ENCODE measurements at regions not wholly inside any gene's neighbourhood (a gene's known extent, or its start where the extent isn't known, plus 50 kb on each side); places are given as distances from the start of the nearest gene placed in this dataset.

- Mint-ChIP-seq H3K27me3 (no peaks in the 10 kb centered on the region), H3K27ac (no peak overlapping the region), H3K36me3 (no peaks in the 10 kb centered on the region), H3K4me3 (no peak overlapping the region), H3K9me3 (peaks cover 0 to 3% (median 0%) of the 10 kb centered on the region in 8 donors), H3K4me1 (no peaks in the 10 kb centered on the region)
- no peak for DNase-seq
- ChIA-PET CTCF (ENCODE audit: partially characterized antibody) (no interaction called here), POLR2A (ENCODE audit: partially characterized antibody) (no interaction called here)
- no peaks in the 10 kb centered on the region for H3K4me1 ChIP-seq (ENCODE audit: insufficient read depth, low read length)
- intact Hi-C loops (cut with micrococcal nuclease), result no loop called here
- H3K4me3 ChIP-seq (ENCODE audit: low read length in 2 of 2), result no peak overlapping the region
- no peaks in the 10 kb centered on the region for H3K27me3 ChIP-seq (ENCODE audit: insufficient read depth, low read length)
- no peaks in the 10 kb centered on the region for H3K9me3 ChIP-seq (ENCODE audit: control insufficient read depth in 1 of 2, low read length in 2 of 2)
- H3K27ac ChIP-seq (ENCODE audit: low read depth, low read length), result no peak overlapping the region
- H3K36me3 ChIP-seq (ENCODE audit: insufficient read depth, low read length), result no peaks in the 10 kb centered on the region
These were observed 257.1 kb downstream of the ADAMTS20 start for GRCh38 chr12:43294916-43295315.

GRCh38 chr12:43294147-43294546 lies 257.9 kb downstream of the ADAMTS20 start:
- Mint-ChIP-seq H3K4me1 (no peaks in the 10 kb centered on the region), H3K4me3 (no peak overlapping the region), H3K27me3 (no peaks in the 10 kb centered on the region), H3K36me3 (no peaks in the 10 kb centered on the region), H3K27ac (no peak overlapping the region), H3K9me3 (peaks cover 0 to 3% (median 0%) of the 10 kb centered on the region in 8 donors)
- H3K27ac ChIP-seq (ENCODE audit: low read depth, low read length), result no peak overlapping the region
- no peaks in the 10 kb centered on the region for H3K9me3 ChIP-seq (ENCODE audit: control insufficient read depth in 1 of 2, low read length in 2 of 2)
- no peak for DNase-seq
- H3K4me1 ChIP-seq (ENCODE audit: insufficient read depth, low read length), result no peaks in the 10 kb centered on the region
- no peaks in the 10 kb centered on the region for H3K36me3 ChIP-seq (ENCODE audit: insufficient read depth, low read length)
- POLR2A ChIA-PET (ENCODE audit: partially characterized antibody), result no interaction called here
- H3K4me3 ChIP-seq (ENCODE audit: low read length in 2 of 2), result no peak overlapping the region
- CTCF ChIA-PET (ENCODE audit: partially characterized antibody), result no interaction called here
- no peaks in the 10 kb centered on the region for H3K27me3 ChIP-seq (ENCODE audit: insufficient read depth, low read length)
- intact Hi-C loops (cut with micrococcal nuclease), result no loop called here

DNA sequence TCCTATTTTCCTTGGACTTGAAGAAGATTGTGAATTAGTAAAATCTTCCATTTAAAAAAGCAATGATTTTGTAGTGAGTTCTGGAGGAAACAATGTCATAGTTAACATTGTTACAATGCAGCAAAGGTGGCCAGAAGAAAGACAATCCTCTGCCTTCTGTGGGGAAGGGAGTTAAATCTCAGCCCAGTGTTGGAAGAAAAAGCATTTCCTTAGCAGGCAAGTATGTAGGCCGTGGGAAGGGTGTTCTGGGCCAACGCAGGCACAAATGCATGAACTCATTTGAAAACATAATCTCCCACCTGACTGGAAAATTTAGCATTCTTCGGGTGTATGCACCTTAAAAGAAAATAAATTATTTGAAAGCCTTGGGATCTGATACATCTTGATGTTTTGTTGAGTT lies 258.6 kb downstream of the ADAMTS20 start:
- Mint-ChIP-seq H3K36me3 (no peaks in the 10 kb centered on the region), H3K9me3 (peaks cover 0 to 3% (median 0%) of the 10 kb centered on the region in 8 donors), H3K4me1 (no peaks in the 10 kb centered on the region), H3K27ac (no peak overlapping the region), H3K27me3 (no peaks in the 10 kb centered on the region), H3K4me3 (no peak overlapping the region)
- Histone ChIP-seq H3K27me3 (ENCODE audit: insufficient read depth, low read length) (no peaks in the 10 kb centered on the region), H3K4me3 (ENCODE audit: low read length in 2 of 2) (no peak overlapping the region), H3K36me3 (ENCODE audit: insufficient read depth, low read length) (no peaks in the 10 kb centered on the region), H3K27ac (ENCODE audit: low read depth, low read length) (no peak overlapping the region), H3K9me3 (ENCODE audit: control insufficient read depth in 1 of 2, low read length in 2 of 2) (no peaks in the 10 kb centered on the region), H3K4me1 (ENCODE audit: insufficient read depth, low read length) (no peaks in the 10 kb centered on the region)
- POLR2A ChIA-PET (ENCODE audit: partially characterized antibody), result no interaction called here
- CTCF ChIA-PET (ENCODE audit: partially characterized antibody), result no interaction called here
- intact Hi-C loops (cut with micrococcal nuclease), result no loop called here
- DNase-seq, result no peak

GRCh38 chr12:43292699-43293098 lies 259.3 kb downstream of the ADAMTS20 start:
- Histone ChIP-seq H3K36me3 (ENCODE audit: insufficient read depth, low read length) (no peaks in the 10 kb centered on the region), H3K27ac (ENCODE audit: low read depth, low read length) (no peak overlapping the region), H3K27me3 (ENCODE audit: insufficient read depth, low read length) (no peaks in the 10 kb centered on the region), H3K4me3 (ENCODE audit: low read length in 2 of 2) (no peak overlapping the region), H3K4me1 (ENCODE audit: insufficient read depth, low read length) (no peaks in the 10 kb centered on the region), H3K9me3 (ENCODE audit: control insufficient read depth in 1 of 2, low read length in 2 of 2) (no peaks in the 10 kb centered on the region)
- no peaks in the 10 kb centered on the region for H3K4me1 Mint-ChIP-seq
- intact Hi-C loops (cut with micrococcal nuclease), result no loop called here
- DNase-seq, result no peak
- no peak overlapping the region for H3K27ac Mint-ChIP-seq
- POLR2A ChIA-PET (ENCODE audit: partially characterized antibody), result no interaction called here
- no peak overlapping the region for H3K4me3 Mint-ChIP-seq
- CTCF ChIA-PET (ENCODE audit: partially characterized antibody), result no interaction called here
- peaks cover 0 to 3% (median 0%) of the 10 kb centered on the region in 8 donors for H3K9me3 Mint-ChIP-seq
- no peaks in the 10 kb centered on the region for H3K36me3 Mint-ChIP-seq
- H3K27me3 Mint-ChIP-seq, result no peaks in the 10 kb centered on the region

DNA sequence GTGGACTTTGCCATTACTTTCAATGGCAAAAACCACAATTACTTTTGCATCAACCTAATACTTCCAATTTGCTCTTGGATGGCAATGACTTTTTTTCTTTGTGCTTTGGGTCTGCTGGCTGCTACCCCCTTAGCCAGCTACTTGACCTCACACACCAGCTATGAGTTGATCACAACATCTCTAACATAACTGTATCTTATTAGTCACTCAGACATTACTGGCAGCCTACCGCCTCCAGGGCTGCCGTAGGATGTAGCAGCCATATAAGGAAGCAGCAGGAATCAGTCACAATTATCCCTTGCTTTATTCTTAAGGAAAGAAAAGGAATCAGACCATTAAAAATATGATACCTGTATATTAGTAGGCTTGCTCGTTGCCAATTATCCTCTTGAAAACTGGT lies 260.5 kb downstream of the ADAMTS20 start:
- intact Hi-C loops (cut with micrococcal nuclease), result no loop called here
- Mint-ChIP-seq H3K27ac (no peak overlapping the region), H3K27me3 (no peaks in the 10 kb centered on the region)

GRCh38 chr12:43290836-43291235 lies 261.2 kb downstream of the ADAMTS20 start:
- ChIA-PET CTCF (ENCODE audit: partially characterized antibody) (no interaction called here), POLR2A (ENCODE audit: partially characterized antibody) (interaction anchor here (0.7 kb wide), 1 partner anchor 77 kb away, joined by 3 read pairs; no protein-coding TSS in a partner anchor)
- Mint-ChIP-seq H3K4me1 (no peaks in the 10 kb centered on the region), H3K36me3 (no peaks in the 10 kb centered on the region), H3K4me3 (no peak overlapping the region), H3K27me3 (no peaks in the 10 kb centered on the region), H3K27ac (no peak overlapping the region), H3K9me3 (peaks cover 0 to 3% (median 0%) of the 10 kb centered on the region in 8 donors)
- Histone ChIP-seq H3K27ac (ENCODE audit: low read depth, low read length) (no peak overlapping the region), H3K4me1 (ENCODE audit: insufficient read depth, low read length) (no peaks in the 10 kb centered on the region), H3K27me3 (ENCODE audit: insufficient read depth, low read length) (no peaks in the 10 kb centered on the region), H3K36me3 (ENCODE audit: insufficient read depth, low read length) (no peaks in the 10 kb centered on the region), H3K4me3 (ENCODE audit: low read length in 2 of 2) (no peak overlapping the region), H3K9me3 (ENCODE audit: control insufficient read depth in 1 of 2, low read length in 2 of 2) (no peaks in the 10 kb centered on the region)
- no peak for DNase-seq
- intact Hi-C loops (cut with micrococcal nuclease), result no loop called here

More for the DNA sequence above, 260.5 kb downstream of the ADAMTS20 start:
- ChIA-PET POLR2A (ENCODE audit: partially characterized antibody) (no interaction called here), CTCF (ENCODE audit: partially characterized antibody) (no interaction called here)
- no peak overlapping the region for H3K27ac ChIP-seq (ENCODE audit: low read depth, low read length)
- peaks cover 0 to 3% (median 0%) of the 10 kb centered on the region in 8 donors for H3K9me3 Mint-ChIP-seq
- no peaks in the 10 kb centered on the region for H3K9me3 ChIP-seq (ENCODE audit: control insufficient read depth in 1 of 2, low read length in 2 of 2)
- no peak for DNase-seq
- H3K4me3 ChIP-seq (ENCODE audit: low read length in 2 of 2), result no peak overlapping the region
- H3K4me1 ChIP-seq (ENCODE audit: insufficient read depth, low read length), result no peaks in the 10 kb centered on the region
- no peaks in the 10 kb centered on the region for H3K27me3 ChIP-seq (ENCODE audit: insufficient read depth, low read length)
- H3K4me3 Mint-ChIP-seq, result no peak overlapping the region
- no peaks in the 10 kb centered on the region for H3K36me3 Mint-ChIP-seq
- no peaks in the 10 kb centered on the region for H3K36me3 ChIP-seq (ENCODE audit: insufficient read depth, low read length)
- no peaks in the 10 kb centered on the region for H3K4me1 Mint-ChIP-seq

DNA sequence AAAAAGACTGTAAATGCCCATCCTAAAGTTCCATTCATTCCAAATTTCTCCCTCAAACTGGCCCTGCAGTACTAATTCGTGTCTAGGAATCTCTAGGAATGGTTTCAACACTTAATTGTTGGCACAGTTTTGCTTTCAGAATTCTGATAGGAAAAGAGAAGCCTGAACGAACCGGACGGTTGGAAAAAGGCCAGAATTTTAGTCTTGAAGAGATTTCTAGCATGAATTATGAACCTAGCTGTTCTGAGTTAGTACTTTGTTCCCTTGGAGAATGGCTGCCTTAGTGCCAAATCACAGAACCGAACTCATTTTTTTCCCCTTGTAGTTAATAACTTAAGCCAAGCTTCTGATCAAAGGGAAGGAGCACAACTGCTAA lies 262.6 kb downstream of the ADAMTS20 start:
- H3K27ac ChIP-seq (ENCODE audit: low read depth, low read length), result no peak overlapping the region
- Mint-ChIP-seq H3K27ac (no peak overlapping the region), H3K4me3 (no peak overlapping the region), H3K9me3 (peaks cover 0 to 3% (median 0%) of the 10 kb centered on the region in 8 donors), H3K4me1 (no peaks in the 10 kb centered on the region), H3K27me3 (no peaks in the 10 kb centered on the region), H3K36me3 (no peaks in the 10 kb centered on the region)
- no peak overlapping the region for H3K4me3 ChIP-seq (ENCODE audit: low read length in 2 of 2)
- no peaks in the 10 kb centered on the region for H3K9me3 ChIP-seq (ENCODE audit: control insufficient read depth in 1 of 2, low read length in 2 of 2)
- no peak for DNase-seq
- H3K36me3 ChIP-seq (ENCODE audit: insufficient read depth, low read length), result no peaks in the 10 kb centered on the region
- intact Hi-C loops (cut with micrococcal nuclease), result no loop called here
- ChIA-PET CTCF (ENCODE audit: partially characterized antibody) (no interaction called here), POLR2A (ENCODE audit: partially characterized antibody) (no interaction called here)
- H3K27me3 ChIP-seq (ENCODE audit: insufficient read depth, low read length), result no peaks in the 10 kb centered on the region
- no peaks in the 10 kb centered on the region for H3K4me1 ChIP-seq (ENCODE audit: insufficient read depth, low read length)

All from CD4-positive, alpha-beta memory T cell (primary cell).